HCEC 1CT (cell line): ENCODE measurements at regions not wholly inside any gene's neighbourhood (a gene's known extent, or its start where the extent isn't known, plus 50 kb on each side); places are given as distances from the start of the nearest gene placed in this dataset.

Experiments used
- DNase-seq: peaks from one replicate; pipeline ENCODE4 v3.0.0-alpha.2; 2017

- peak; percentile 85 for DNase-seq
Measured at GRCh38 chr11:27904358-27905055, 203.4 kb downstream of the KIF18A start.

GRCh38 chr11:27902981-27903624 is 202.8 kb upstream of the BDNF start:
- peak; percentile 88 for DNase-seq

- no peak for DNase-seq
Measured at GRCh38 chr11:27898166-27898565, 197.9 kb upstream of the BDNF start.

- DNase-seq: no peak
Measured at GRCh38 chr11:27896096-27896495, 195.8 kb upstream of the BDNF start.

- DNase-seq: no peak
Measured at GRCh38 chr11:27894552-27894951, 194.3 kb upstream of the BDNF start.

GRCh38 chr11:27886857-27887256 is 186.6 kb upstream of the BDNF start:
- no peak for DNase-seq

- peak; percentile 47 for DNase-seq
Measured at GRCh38 chr11:27882066-27882697, 181.9 kb upstream of the BDNF start.

GRCh38 chr11:27875831-27876775 is 175.8 kb upstream of the BDNF start:
- no peak for DNase-seq

GRCh38 chr11:27874998-27875830 is 175.0 kb upstream of the BDNF start:
- DNase-seq: no peak

GRCh38 chr11:27873664-27874063 is 173.4 kb upstream of the BDNF start:
- no peak for DNase-seq

GRCh38 chr11:27871056-27871455 is 170.8 kb upstream of the BDNF start:
- no peak for DNase-seq

GRCh38 chr11:27869701-27870100 is 169.4 kb upstream of the BDNF start:
- no peak for DNase-seq

GRCh38 chr11:27868709-27869108 is 168.5 kb upstream of the BDNF start:
- DNase-seq: no peak

GRCh38 chr11:27868226-27868625 is 168.0 kb upstream of the BDNF start:
- peak; percentile 31 for DNase-seq

GRCh38 chr11:27865105-27865504 is 164.8 kb upstream of the BDNF start:
- no peak for DNase-seq

- no peak for DNase-seq
Measured at GRCh38 chr11:27864611-27865010, 164.4 kb upstream of the BDNF start.

GRCh38 chr11:27864091-27864491 is 163.8 kb upstream of the BDNF start:
- no peak for DNase-seq

GRCh38 chr11:27863637-27864036 is 163.4 kb upstream of the BDNF start:
- no peak for DNase-seq

GRCh38 chr11:27861706-27862430 is 161.6 kb upstream of the BDNF start:
- peak; percentile 91 for DNase-seq

GRCh38 chr11:27860811-27861210 is 160.6 kb upstream of the BDNF start:
- no peak for DNase-seq

- DNase-seq: no peak
Measured at GRCh38 chr11:27858866-27859265, 158.6 kb upstream of the BDNF start.
